ENCODE measurements at regions not wholly inside any gene's neighbourhood (a gene's known extent, or its start where the extent isn't known, plus 50 kb on each side); places are given as distances from the start of the nearest gene placed in this dataset.

DNA sequence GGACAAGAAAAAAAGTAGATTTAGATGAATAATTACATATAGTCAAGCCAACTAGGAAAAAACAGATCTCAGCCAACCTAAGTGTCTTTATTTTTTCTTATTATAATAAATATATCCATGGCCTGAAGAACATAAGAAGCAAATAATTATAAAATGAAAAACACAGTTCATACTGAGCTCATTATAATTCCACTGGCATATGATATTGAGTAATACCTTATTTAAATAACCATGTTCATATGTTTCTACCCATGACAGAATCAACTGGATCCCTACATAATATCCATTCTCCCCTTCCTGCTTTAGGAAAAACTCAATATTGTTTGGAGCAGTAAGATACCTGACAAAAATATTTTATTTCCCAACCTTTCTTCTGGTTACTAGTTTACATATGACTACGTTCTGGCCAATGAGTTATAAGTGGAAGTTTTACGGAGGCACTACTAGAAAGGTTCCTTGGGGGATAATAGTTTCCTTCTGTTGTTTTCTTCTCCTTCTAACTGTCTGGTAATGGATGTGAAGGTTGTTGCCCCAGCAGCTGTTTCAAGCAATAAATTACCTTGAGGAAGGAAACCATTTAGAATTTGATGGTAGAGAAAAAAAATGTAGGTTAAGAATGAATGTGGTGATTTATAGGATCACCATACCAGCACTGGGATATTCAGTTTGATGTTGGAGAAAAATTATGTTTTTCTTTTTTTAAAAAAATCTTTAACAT lies 184.1 kb upstream of the MBNL1 start:
- TF ChIP-seq POLR2A (IDR thresholded peaks at IDR 0.05; ENCODE audit: control extremely low read depth in 1 of 2, low read depth in 2 of 2, low read length in 2 of 2) (no peak), RFX5 (IDR thresholded peaks at IDR 0.05; ENCODE audit: borderline replicate concordance, low read depth, low read length) (no peak), RNF2 (IDR thresholded peaks at IDR 0.05; ENCODE audit: borderline replicate concordance, low read depth, low read length, missing control alignments, poor library complexity, severe bottlenecking) (no peak)
- TF ChIP-seq, protein P1, sequence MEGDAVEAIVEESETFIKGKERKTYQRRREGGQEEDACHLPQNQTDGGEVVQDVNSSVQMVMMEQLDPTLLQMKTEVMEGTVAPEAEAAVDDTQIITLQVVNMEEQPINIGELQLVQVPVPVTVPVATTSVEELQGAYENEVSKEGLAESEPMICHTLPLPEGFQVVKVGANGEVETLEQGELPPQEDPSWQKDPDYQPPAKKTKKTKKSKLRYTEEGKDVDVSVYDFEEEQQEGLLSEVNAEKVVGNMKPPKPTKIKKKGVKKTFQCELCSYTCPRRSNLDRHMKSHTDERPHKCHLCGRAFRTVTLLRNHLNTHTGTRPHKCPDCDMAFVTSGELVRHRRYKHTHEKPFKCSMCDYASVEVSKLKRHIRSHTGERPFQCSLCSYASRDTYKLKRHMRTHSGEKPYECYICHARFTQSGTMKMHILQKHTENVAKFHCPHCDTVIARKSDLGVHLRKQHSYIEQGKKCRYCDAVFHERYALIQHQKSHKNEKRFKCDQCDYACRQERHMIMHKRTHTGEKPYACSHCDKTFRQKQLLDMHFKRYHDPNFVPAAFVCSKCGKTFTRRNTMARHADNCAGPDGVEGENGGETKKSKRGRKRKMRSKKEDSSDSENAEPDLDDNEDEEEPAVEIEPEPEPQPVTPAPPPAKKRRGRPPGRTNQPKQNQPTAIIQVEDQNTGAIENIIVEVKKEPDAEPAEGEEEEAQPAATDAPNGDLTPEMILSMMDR (IDR thresholded peaks at IDR 0.05; ENCODE audit: control extremely low read depth in 1 of 3, insufficient read depth in 1 of 3, low read depth in 1 of 3, low read length in 3 of 3): no peak
